K562 (cell line): ENCODE measurements at regions not wholly inside any gene's neighbourhood (a gene's known extent, or its start where the extent isn't known, plus 50 kb on each side); places are given as distances from the start of the nearest gene placed in this dataset.

Experiments
- MYC ChIP-seq, 2 experiments: fragments of 250-450 bp in 1 of 2; sonication (Bioruptor Pico) in 1 of 2; IDR thresholded peaks; 2 replicates each; pipeline versions ENCODE4 v1.5.1 to v1.6.1; 2012 to 2021; ENCODE audit warnings: low read depth in 2 of 2, borderline replicate concordance in 1 of 2, improper control_type of control experiment in 1 of 2, low read length in 1 of 2, mild to moderate bottlenecking in 1 of 2, moderate library complexity in 1 of 2
- POLR2B ChIP-seq: fragments of 450-650 bp; IDR thresholded peaks from 2 replicates; pipeline ENCODE4 v1.6.1; 2018; ENCODE audit warnings: low read depth; ENCODE audit not compliant: partially characterized antibody
- RNF219 ChIP-seq: fragments of 250-450 bp; sonication (Bioruptor Pico); IDR thresholded peaks from 2 replicates; pipeline ENCODE4 v1.5.0; 2022; ENCODE audit warnings: mild to moderate bottlenecking
- TEAD1 ChIP-seq, 2 experiments: fragments of 450-650 bp in 1 of 2; sonication (generic) in 1 of 2; formaldehyde crosslinking; IDR thresholded peaks; 2 replicates each; pipeline versions ENCODE4 v1.4.0 to v1.8.0; 2020 to 2022; ENCODE audit warnings: mild to moderate bottlenecking in 2 of 2, missing genetic modification reagents in 1 of 2
- TF ChIP-seq, protein P1 (sequence below): fragments of 450-650 bp; IDR thresholded peaks from 2 replicates; pipeline ENCODE4 v1.6.1; 2016; ENCODE audit warnings: mild to moderate bottlenecking, moderate library complexity

DNA sequence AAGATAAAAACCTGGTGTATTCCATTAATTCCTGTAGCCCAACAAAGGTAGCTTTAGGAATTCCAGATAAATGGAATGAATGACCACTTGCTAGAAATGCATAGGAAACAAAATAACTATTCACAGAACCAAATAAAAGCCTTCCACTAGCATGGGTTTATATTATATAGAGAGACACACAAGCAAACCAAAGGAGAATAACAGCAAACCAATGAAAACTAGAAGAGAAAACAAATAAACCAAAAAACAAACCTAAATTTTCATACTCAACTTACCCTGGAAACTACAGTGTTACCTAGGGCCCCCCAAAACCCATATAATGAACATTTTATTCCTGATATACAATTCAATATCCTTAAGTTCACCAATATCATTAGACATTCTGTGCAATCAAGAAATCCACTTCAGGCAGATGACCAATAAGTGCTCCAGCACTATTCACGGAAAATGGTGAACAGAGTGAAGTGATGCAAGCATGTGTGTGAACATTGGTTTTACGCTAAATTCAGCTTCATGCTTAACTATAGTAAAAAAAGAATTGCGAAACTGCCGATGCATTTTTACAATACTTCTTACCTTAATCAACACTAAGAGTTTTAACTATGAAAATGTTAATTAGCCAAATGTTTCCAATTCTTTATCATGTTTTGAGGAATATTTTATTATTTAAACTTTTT is 1108.4 kb upstream of the TMEM132C start (continued):
- TF ChIP-seq, protein P1, sequence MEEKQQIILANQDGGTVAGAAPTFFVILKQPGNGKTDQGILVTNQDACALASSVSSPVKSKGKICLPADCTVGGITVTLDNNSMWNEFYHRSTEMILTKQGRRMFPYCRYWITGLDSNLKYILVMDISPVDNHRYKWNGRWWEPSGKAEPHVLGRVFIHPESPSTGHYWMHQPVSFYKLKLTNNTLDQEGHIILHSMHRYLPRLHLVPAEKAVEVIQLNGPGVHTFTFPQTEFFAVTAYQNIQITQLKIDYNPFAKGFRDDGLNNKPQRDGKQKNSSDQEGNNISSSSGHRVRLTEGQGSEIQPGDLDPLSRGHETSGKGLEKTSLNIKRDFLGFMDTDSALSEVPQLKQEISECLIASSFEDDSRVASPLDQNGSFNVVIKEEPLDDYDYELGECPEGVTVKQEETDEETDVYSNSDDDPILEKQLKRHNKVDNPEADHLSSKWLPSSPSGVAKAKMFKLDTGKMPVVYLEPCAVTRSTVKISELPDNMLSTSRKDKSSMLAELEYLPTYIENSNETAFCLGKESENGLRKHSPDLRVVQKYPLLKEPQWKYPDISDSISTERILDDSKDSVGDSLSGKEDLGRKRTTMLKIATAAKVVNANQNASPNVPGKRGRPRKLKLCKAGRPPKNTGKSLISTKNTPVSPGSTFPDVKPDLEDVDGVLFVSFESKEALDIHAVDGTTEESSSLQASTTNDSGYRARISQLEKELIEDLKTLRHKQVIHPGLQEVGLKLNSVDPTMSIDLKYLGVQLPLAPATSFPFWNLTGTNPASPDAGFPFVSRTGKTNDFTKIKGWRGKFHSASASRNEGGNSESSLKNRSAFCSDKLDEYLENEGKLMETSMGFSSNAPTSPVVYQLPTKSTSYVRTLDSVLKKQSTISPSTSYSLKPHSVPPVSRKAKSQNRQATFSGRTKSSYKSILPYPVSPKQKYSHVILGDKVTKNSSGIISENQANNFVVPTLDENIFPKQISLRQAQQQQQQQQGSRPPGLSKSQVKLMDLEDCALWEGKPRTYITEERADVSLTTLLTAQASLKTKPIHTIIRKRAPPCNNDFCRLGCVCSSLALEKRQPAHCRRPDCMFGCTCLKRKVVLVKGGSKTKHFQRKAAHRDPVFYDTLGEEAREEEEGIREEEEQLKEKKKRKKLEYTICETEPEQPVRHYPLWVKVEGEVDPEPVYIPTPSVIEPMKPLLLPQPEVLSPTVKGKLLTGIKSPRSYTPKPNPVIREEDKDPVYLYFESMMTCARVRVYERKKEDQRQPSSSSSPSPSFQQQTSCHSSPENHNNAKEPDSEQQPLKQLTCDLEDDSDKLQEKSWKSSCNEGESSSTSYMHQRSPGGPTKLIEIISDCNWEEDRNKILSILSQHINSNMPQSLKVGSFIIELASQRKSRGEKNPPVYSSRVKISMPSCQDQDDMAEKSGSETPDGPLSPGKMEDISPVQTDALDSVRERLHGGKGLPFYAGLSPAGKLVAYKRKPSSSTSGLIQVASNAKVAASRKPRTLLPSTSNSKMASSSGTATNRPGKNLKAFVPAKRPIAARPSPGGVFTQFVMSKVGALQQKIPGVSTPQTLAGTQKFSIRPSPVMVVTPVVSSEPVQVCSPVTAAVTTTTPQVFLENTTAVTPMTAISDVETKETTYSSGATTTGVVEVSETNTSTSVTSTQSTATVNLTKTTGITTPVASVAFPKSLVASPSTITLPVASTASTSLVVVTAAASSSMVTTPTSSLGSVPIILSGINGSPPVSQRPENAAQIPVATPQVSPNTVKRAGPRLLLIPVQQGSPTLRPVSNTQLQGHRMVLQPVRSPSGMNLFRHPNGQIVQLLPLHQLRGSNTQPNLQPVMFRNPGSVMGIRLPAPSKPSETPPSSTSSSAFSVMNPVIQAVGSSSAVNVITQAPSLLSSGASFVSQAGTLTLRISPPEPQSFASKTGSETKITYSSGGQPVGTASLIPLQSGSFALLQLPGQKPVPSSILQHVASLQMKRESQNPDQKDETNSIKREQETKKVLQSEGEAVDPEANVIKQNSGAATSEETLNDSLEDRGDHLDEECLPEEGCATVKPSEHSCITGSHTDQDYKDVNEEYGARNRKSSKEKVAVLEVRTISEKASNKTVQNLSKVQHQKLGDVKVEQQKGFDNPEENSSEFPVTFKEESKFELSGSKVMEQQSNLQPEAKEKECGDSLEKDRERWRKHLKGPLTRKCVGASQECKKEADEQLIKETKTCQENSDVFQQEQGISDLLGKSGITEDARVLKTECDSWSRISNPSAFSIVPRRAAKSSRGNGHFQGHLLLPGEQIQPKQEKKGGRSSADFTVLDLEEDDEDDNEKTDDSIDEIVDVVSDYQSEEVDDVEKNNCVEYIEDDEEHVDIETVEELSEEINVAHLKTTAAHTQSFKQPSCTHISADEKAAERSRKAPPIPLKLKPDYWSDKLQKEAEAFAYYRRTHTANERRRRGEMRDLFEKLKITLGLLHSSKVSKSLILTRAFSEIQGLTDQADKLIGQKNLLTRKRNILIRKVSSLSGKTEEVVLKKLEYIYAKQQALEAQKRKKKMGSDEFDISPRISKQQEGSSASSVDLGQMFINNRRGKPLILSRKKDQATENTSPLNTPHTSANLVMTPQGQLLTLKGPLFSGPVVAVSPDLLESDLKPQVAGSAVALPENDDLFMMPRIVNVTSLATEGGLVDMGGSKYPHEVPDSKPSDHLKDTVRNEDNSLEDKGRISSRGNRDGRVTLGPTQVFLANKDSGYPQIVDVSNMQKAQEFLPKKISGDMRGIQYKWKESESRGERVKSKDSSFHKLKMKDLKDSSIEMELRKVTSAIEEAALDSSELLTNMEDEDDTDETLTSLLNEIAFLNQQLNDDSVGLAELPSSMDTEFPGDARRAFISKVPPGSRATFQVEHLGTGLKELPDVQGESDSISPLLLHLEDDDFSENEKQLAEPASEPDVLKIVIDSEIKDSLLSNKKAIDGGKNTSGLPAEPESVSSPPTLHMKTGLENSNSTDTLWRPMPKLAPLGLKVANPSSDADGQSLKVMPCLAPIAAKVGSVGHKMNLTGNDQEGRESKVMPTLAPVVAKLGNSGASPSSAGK = peak; percentile 29; the same call in 1 of the 2 replicates
- no peak for TF ChIP-seq MYC (IDR thresholded peaks at IDR 0.05; ENCODE audit: low read depth, low read length)
- peak; percentile 24; the same call in 1 of the 2 replicates for TF ChIP-seq MYC (CRISPR knock-in tag; IDR thresholded peaks at IDR 0.05; ENCODE audit: borderline replicate concordance, low read depth)
- peak; percentile 42 for TF ChIP-seq POLR2B
- TF ChIP-seq TEAD1 (CRISPR knock-in tag; IDR thresholded peaks at IDR 0.05) = peak in 1 of 2 experiments; percentile 62; a peak in 1 of 4 replicates
- 0 out of 2 replicates have a peak, but pooled peaks have one; percentile 42 for TF ChIP-seq RNF219 (CRISPR knock-in tag)
- TF ChIP-seq, all 486 proteins: peak for 34
